Mesodermal cell (in vitro differentiated cells): ENCODE measurements at regions not wholly inside any gene's neighbourhood (a gene's known extent, or its start where the extent isn't known, plus 50 kb on each side); places are given as distances from the start of the nearest gene placed in this dataset.

Source experiments
- H3K27ac ChIP-seq: 2 replicates; pipeline ENCODE4 v1.7.0; 2013; ENCODE audit warnings: mild to moderate bottlenecking, low read depth, low read length, moderate library complexity; ENCODE audit not compliant: severe bottlenecking
- H3K36me3 ChIP-seq: 2 replicates; pipeline ENCODE4 v1.7.1; 2013; ENCODE audit warnings: mild to moderate bottlenecking, low read length, moderate library complexity; ENCODE audit not compliant: control insufficient read depth, insufficient read depth
- H3K4me1 ChIP-seq: one replicate; pipeline ENCODE4 v1.7.1; 2013; ENCODE audit warnings: mild to moderate bottlenecking, low read length; ENCODE audit not compliant: insufficient read depth, control insufficient read depth, poor library complexity, severe bottlenecking
- H3K4me3 ChIP-seq: 2 replicates; pipeline ENCODE4 v1.7.0; 2013; ENCODE audit warnings: low read length, control low read depth, mild to moderate bottlenecking; ENCODE audit not compliant: insufficient read depth, poor library complexity, severe bottlenecking; ENCODE audit errors: extremely low read depth
- H3K9me3 ChIP-seq: 2 replicates; pipeline ENCODE4 v1.7.1; 2013; ENCODE audit warnings: mild to moderate bottlenecking, low read length, moderate library complexity; ENCODE audit not compliant: control insufficient read depth
- WGBS, 2 experiments: methylation state at CpG; one replicate each; pipeline ENCODE4 v1.1.5; 2013; ENCODE audit warnings: missing lambda C conversion rate in 2 of 2; ENCODE audit not compliant: insufficient coverage in 2 of 2; 5-methylcytosine and 5-hydroxymethylcytosine counted together

DNA sequence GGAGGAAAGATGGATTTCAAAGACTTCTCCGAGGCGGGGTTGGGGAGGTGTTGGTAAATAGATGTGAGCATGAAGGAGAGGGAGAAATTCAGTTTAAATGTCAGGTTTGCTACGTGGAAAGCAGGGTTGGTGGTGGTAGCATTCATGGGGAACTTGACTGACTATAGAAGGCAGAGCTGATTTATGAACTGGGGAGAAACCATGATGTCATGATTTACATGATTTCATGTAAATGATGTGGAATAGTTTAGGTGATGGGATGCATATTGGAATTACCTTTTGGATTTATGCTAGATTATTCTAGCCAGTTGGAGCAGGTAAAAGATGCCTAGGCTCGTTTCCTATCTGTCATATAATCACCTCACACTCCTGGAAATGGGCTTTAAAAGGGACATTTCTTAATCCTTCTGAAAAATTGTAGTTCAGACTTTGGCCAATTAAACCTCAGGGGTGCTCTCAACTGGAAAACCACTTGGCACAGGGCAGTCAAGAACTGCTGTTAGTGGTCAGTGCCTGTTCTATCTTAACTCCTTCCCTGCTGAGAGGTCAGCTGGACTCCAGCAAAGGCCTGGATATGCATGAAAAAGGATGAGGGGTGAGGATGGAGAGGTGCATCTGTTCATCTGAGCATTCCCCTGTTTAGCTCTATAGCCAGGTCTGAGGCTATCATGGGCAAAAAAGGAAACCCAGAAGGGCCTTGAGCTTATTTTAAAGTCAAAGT lies 50.1 kb upstream of the BASP1 start:
- 88 to 98% methylated on average over 3 to 4 of the region's 4 CpGs for WGBS, 2 experiments
- Histone ChIP-seq H3K27ac (no peak overlapping the region), H3K36me3 (no peaks in the 10 kb centered on the region), H3K4me3 (no peak overlapping the region), H3K9me3 (peaks cover 3% of the 10 kb centered on the region), H3K4me1 (peaks cover 34% of the 10 kb centered on the region)
